Brain microvascular endothelial cell (primary cell): ENCODE measurements at regions not wholly inside any gene's neighbourhood (a gene's known extent, or its start where the extent isn't known, plus 50 kb on each side); places are given as distances from the start of the nearest gene placed in this dataset.
"Not testable (repeated sequence)": the region's sequence is repeated elsewhere in the genome, so short reads cannot be mapped to it uniquely, and the experiment has no call there.

Source experiments
- DNase-seq: peaks from one replicate; pipeline ENCODE4 v3.0.0-alpha.2; 2020
- H3K27ac ChIP-seq: fragments of 250-450 bp; sonication (Bioruptor Pico); 2 replicates; pipeline ENCODE4 v1.5.1; 2020; ENCODE audit warnings: mild to moderate bottlenecking, moderate library complexity
- H3K27me3 ChIP-seq: fragments of 250-450 bp; sonication (Bioruptor Pico); replicated peaks from 2 replicates; pipeline ENCODE4 v1.5.1; 2020; ENCODE audit warnings: mild to moderate bottlenecking
- H3K36me3 ChIP-seq: fragments of 250-450 bp; sonication (Bioruptor Pico); replicated peaks from 2 replicates; pipeline ENCODE4 v1.5.1; 2020; ENCODE audit warnings: mild to moderate bottlenecking
- H3K4me3 ChIP-seq: 2 replicates; pipeline ENCODE4 v1.5.1; 2011; ENCODE audit warnings: low read depth, mild to moderate bottlenecking, control low read depth, low read length, moderate library complexity
- CTCF ChIP-seq: IDR thresholded peaks from 2 replicates; pipeline ENCODE4 v1.5.1; 2011; ENCODE audit warnings: low read depth, mild to moderate bottlenecking, moderate library complexity, low read length, control low read depth, inconsistent platforms; ENCODE audit errors: missing control alignments
- in situ Hi-C: cut with HindIII; loops from 2 replicates; pipeline ENCODE4 v1.10.0; 2017; ENCODE audit warnings: low sequenced_read_pairs, low pct_ligation_motif_present

- H3K4me3 ChIP-seq = no peak overlapping the region
- DNase-seq = no peak
- TF ChIP-seq CTCF = no peak
- H3K27me3 ChIP-seq = no peaks in the 10 kb centered on the region
- H3K36me3 ChIP-seq = no peaks in the 10 kb centered on the region
- in situ Hi-C loops = no loop called here
- H3K27ac ChIP-seq = no peak overlapping the region
Measured at GRCh38 chr5:128706269-128706668, 168.2 kb upstream of the FBN2 start.

GRCh38 chr5:128708841-128709240, 170.8 kb upstream of the FBN2 start:
- H3K27me3 ChIP-seq = no peaks in the 10 kb centered on the region
- no peaks in the 10 kb centered on the region for H3K36me3 ChIP-seq
- TF ChIP-seq CTCF = no peak
- in situ Hi-C loops = no loop called here
- H3K27ac ChIP-seq = no peak overlapping the region
- H3K4me3 ChIP-seq = no peak overlapping the region
- no peak for DNase-seq

GRCh38 chr5:128711216-128711615, 173.2 kb upstream of the FBN2 start:
- no peak overlapping the region for H3K27ac ChIP-seq
- no peak for DNase-seq
- no peak overlapping the region for H3K4me3 ChIP-seq
- TF ChIP-seq CTCF = no peak
- H3K27me3 ChIP-seq = no peaks in the 10 kb centered on the region
- no peaks in the 10 kb centered on the region for H3K36me3 ChIP-seq
- in situ Hi-C loops = no loop called here

GRCh38 chr5:128714551-128714950, 176.5 kb upstream of the FBN2 start:
- TF ChIP-seq CTCF = no peak
- no peak overlapping the region for H3K4me3 ChIP-seq
- no peak overlapping the region for H3K27ac ChIP-seq
- DNase-seq = no peak
- in situ Hi-C loops = no loop called here
- H3K36me3 ChIP-seq = no peaks in the 10 kb centered on the region
- no peaks in the 10 kb centered on the region for H3K27me3 ChIP-seq

- DNase-seq = no peak
- no peak overlapping the region for H3K27ac ChIP-seq
- H3K27me3 ChIP-seq = no peaks in the 10 kb centered on the region
- in situ Hi-C loops = no loop called here
- H3K36me3 ChIP-seq = no peaks in the 10 kb centered on the region
- H3K4me3 ChIP-seq = no peak overlapping the region
- TF ChIP-seq CTCF = no peak
Measured at GRCh38 chr5:128722551-128722950, 184.5 kb upstream of the FBN2 start.

- H3K36me3 ChIP-seq, H3K27me3 ChIP-seq, H3K4me3 ChIP-seq, in situ Hi-C loops, DNase-seq, H3K27ac ChIP-seq: not testable (repeated sequence)
Measured at GRCh38 chr5:128730021-128730420, 192.0 kb upstream of the FBN2 start.

- H3K27ac ChIP-seq, H3K4me3 ChIP-seq, in situ Hi-C loops: not testable (repeated sequence)
Measured at GRCh38 chr5:128735656-128736055, 197.6 kb upstream of the FBN2 start.

More at GRCh38 chr5:128735656-128736055, 197.6 kb upstream of the FBN2 start:
- not testable (repeated sequence) for H3K27me3 ChIP-seq, H3K36me3 ChIP-seq, DNase-seq
